ENCODE measurements at regions not wholly inside any gene's neighbourhood (a gene's known extent, or its start where the extent isn't known, plus 50 kb on each side); places are given as distances from the start of the nearest gene placed in this dataset.

GRCh38 chr22:47547239-47547661 is 784.8 kb downstream of the TBC1D22A start:
- DNase-seq: no peak
- H3K27ac ChIP-seq: no peak overlapping the region
- WGBS, 3 donors: 76 to 91% (median 82%) methylated on average over 6 of the region's 6 CpGs
- H3K4me3 ChIP-seq: no peak overlapping the region
- H3K9me3 ChIP-seq: no peaks in the 10 kb centered on the region
- H3K4me1 ChIP-seq (ENCODE audit: insufficient read depth): no peaks in the 10 kb centered on the region
- intact Hi-C loops (cut with DNase I): no loop called here
- no peak for TF ChIP-seq CTCF (IDR thresholded peaks at IDR 0.05)
- no peak for TF ChIP-seq POLR2A (IDR thresholded peaks at IDR 0.05)
- TF ChIP-seq EP300 (IDR thresholded peaks at IDR 0.05): no peak
- no peaks in the 10 kb centered on the region for H3K27me3 ChIP-seq
- H3K36me3 ChIP-seq: no peaks in the 10 kb centered on the region

- Histone ChIP-seq H3K4me3 (no peak overlapping the region), H3K36me3 (no peaks in the 10 kb centered on the region), H3K4me1 (ENCODE audit: insufficient read depth) (no peaks in the 10 kb centered on the region), H3K27ac (no peak overlapping the region), H3K27me3 (no peaks in the 10 kb centered on the region), H3K9me3 (no peaks in the 10 kb centered on the region)
- no peak for TF ChIP-seq EP300 (IDR thresholded peaks at IDR 0.05)
- TF ChIP-seq POLR2A (IDR thresholded peaks at IDR 0.05): no peak
- TF ChIP-seq CTCF (IDR thresholded peaks at IDR 0.05): no peak
- intact Hi-C loops (cut with DNase I): no loop called here
- DNase-seq: no peak
- WGBS, 3 donors: 50 to 73% (median 70%) methylated on average over 2 of the region's 2 CpGs
These were observed 782.2 kb downstream of the TBC1D22A start for GRCh38 chr22:47544696-47545095.

GRCh38 chr22:47543447-47543846 is 781.0 kb downstream of the TBC1D22A start:
- intact Hi-C loops (cut with DNase I): no loop called here
- H3K4me3 ChIP-seq: no peak overlapping the region
- H3K27ac ChIP-seq: no peak overlapping the region
- no peak for DNase-seq
- no peaks in the 10 kb centered on the region for H3K27me3 ChIP-seq
- no peak for TF ChIP-seq POLR2A (IDR thresholded peaks at IDR 0.05)
- 88 to 95% (median 95%) methylated on average over 9 of the region's 9 CpGs for WGBS, 3 donors
- H3K9me3 ChIP-seq: no peaks in the 10 kb centered on the region
- H3K36me3 ChIP-seq: no peaks in the 10 kb centered on the region
- no peaks in the 10 kb centered on the region for H3K4me1 ChIP-seq (ENCODE audit: insufficient read depth)

GRCh38 chr22:47540011-47540410 is 777.6 kb downstream of the TBC1D22A start:
- H3K9me3 ChIP-seq: no peaks in the 10 kb centered on the region
- TF ChIP-seq CTCF (IDR thresholded peaks at IDR 0.05) (no peak), EP300 (IDR thresholded peaks at IDR 0.05) (no peak), POLR2A (IDR thresholded peaks at IDR 0.05) (no peak)
- WGBS, 3 donors: 73 to 87% (median 76%) methylated on average over 4 of the region's 4 CpGs
- no peaks in the 10 kb centered on the region for H3K4me1 ChIP-seq (ENCODE audit: insufficient read depth)
- intact Hi-C loops (cut with DNase I): no loop called here
- no peak overlapping the region for H3K4me3 ChIP-seq
- no peaks in the 10 kb centered on the region for H3K36me3 ChIP-seq
- H3K27me3 ChIP-seq: no peaks in the 10 kb centered on the region
- no peak for DNase-seq
- no peak overlapping the region for H3K27ac ChIP-seq

GRCh38 chr22:47539374-47539773 is 776.9 kb downstream of the TBC1D22A start:
- Histone ChIP-seq H3K9me3 (no peaks in the 10 kb centered on the region), H3K27ac (no peak overlapping the region), H3K36me3 (no peaks in the 10 kb centered on the region), H3K4me1 (ENCODE audit: insufficient read depth) (peaks cover 4% of the 10 kb centered on the region), H3K27me3 (no peaks in the 10 kb centered on the region), H3K4me3 (no peak overlapping the region)
- no peak for DNase-seq
- intact Hi-C loops (cut with DNase I): no loop called here
- 94 to 95% (median 95%) methylated on average over 12 of the region's 12 CpGs for WGBS, 3 donors
- TF ChIP-seq POLR2A (IDR thresholded peaks at IDR 0.05) (no peak), CTCF (IDR thresholded peaks at IDR 0.05) (no peak), EP300 (IDR thresholded peaks at IDR 0.05) (no peak)
